HUES48 (cell line): ENCODE measurements at regions not wholly inside any gene's neighbourhood (a gene's known extent, or its start where the extent isn't known, plus 50 kb on each side); places are given as distances from the start of the nearest gene placed in this dataset.

Experiments used
- H3K27ac ChIP-seq: one replicate; pipeline ENCODE4 v1.7.0; 2013; ENCODE audit warnings: low read depth, low read length, inconsistent platforms
- H3K27me3 ChIP-seq: 2 replicates; pipeline ENCODE4 v1.6.1; 2013; ENCODE audit warnings: mild to moderate bottlenecking, low read length; ENCODE audit not compliant: control insufficient read depth, insufficient read depth
- H3K36me3 ChIP-seq: 2 replicates; pipeline ENCODE4 v1.6.1; 2013; ENCODE audit warnings: low read length; ENCODE audit not compliant: control insufficient read depth, insufficient read depth
- H3K4me1 ChIP-seq: 2 replicates; pipeline ENCODE4 v1.6.1; 2013; ENCODE audit warnings: mild to moderate bottlenecking, low read length; ENCODE audit not compliant: control insufficient read depth, insufficient read depth
- H3K4me3 ChIP-seq: 2 replicates; pipeline ENCODE4 v1.5.1; 2013; ENCODE audit warnings: mild to moderate bottlenecking, low read depth, low read length
- H3K9ac ChIP-seq: 2 replicates; pipeline ENCODE4 v1.6.1; 2013; ENCODE audit warnings: mild to moderate bottlenecking, low read depth, low read length, moderate library complexity
- H3K9me3 ChIP-seq: 2 replicates; pipeline ENCODE4 v1.6.1; 2013; ENCODE audit warnings: low read length; ENCODE audit not compliant: control insufficient read depth, insufficient read depth

- Histone ChIP-seq H3K9ac (no peak overlapping the region), H3K4me1 (peaks cover 6% of the 10 kb centered on the region; the same call in 1 of the 2 replicates), H3K4me3 (no peak overlapping the region), H3K27me3 (no peaks in the 10 kb centered on the region; the same call in 1 of the 2 replicates), H3K36me3 (no peaks in the 10 kb centered on the region), H3K27ac (no peak overlapping the region), H3K9me3 (no peaks in the 10 kb centered on the region)
Measured at GRCh38 chr12:127284021-127284420, 982.9 kb upstream of the TMEM132C start.

DNA sequence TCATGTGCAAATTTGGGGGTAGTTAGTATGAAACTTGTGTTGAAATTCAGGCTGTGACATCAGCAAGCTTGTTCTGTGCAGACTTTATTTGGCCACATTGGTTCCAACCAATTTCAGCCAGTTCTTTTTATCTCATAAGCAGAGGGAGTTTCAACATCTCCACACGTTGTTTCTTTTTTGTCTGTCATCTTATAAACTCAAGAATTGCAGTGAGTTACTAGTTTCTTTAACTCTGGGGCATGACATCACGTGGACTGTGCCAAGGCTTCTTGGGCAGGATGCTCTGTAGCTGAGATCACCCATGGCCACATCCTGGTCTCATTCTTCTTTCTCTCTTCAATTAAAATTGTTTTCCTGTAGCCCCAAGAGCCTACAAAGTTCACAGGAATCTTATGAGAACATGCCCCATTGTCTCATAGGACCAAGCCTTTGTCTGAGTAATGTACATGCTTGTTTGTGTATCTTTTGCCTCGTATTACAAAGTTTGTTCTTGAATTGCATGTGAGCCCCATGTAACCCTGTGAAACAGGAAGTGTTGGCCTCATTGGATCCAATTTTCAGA, 982.0 kb upstream of the TMEM132C start:
- Histone ChIP-seq H3K4me3 (no peak overlapping the region), H3K9ac (no peak overlapping the region), H3K36me3 (no peaks in the 10 kb centered on the region), H3K4me1 (peaks cover 6% of the 10 kb centered on the region; the same call in 1 of the 2 replicates), H3K27me3 (no peaks in the 10 kb centered on the region; the same call in 1 of the 2 replicates), H3K27ac (no peak overlapping the region), H3K9me3 (no peaks in the 10 kb centered on the region)

GRCh38 chr12:127286281-127286680, 980.7 kb upstream of the TMEM132C start:
- Histone ChIP-seq H3K9me3 (no peaks in the 10 kb centered on the region), H3K36me3 (no peaks in the 10 kb centered on the region), H3K27ac (no peak overlapping the region), H3K9ac (no peak overlapping the region), H3K4me1 (peaks cover 6% of the 10 kb centered on the region; the same call in 1 of the 2 replicates), H3K4me3 (no peak overlapping the region), H3K27me3 (no peaks in the 10 kb centered on the region)

DNA sequence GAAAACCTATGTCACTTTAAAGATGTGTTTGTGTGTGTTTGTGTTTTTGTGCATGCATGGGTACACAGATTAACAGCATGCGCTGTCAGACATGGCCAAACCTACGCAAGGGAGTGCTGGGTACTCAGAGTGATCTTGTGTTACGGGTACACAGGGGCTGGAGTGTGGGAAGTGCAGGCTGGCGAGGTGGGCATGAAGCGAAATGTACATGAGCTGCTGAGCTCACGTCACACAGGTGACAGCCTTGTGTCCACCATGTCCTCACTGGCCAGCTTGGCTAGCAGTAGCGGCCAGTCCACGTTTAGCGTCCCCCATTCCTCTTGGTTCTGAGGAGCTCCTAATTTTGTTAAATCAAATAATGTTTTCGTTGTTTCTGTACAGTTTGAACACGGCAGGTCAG, 979.7 kb upstream of the TMEM132C start:
- H3K27ac ChIP-seq = no peak overlapping the region
- no peaks in the 10 kb centered on the region for H3K36me3 ChIP-seq
- H3K27me3 ChIP-seq = no peaks in the 10 kb centered on the region
- H3K4me1 ChIP-seq = peaks cover 6% of the 10 kb centered on the region; the same call in 1 of the 2 replicates
- no peaks in the 10 kb centered on the region for H3K9me3 ChIP-seq
- no peak overlapping the region for H3K9ac ChIP-seq
- H3K4me3 ChIP-seq = no peak overlapping the region

- no peaks in the 10 kb centered on the region for H3K9me3 ChIP-seq
- no peak overlapping the region for H3K4me3 ChIP-seq
- no peaks in the 10 kb centered on the region for H3K36me3 ChIP-seq
- no peak overlapping the region for H3K27ac ChIP-seq
- H3K9ac ChIP-seq = no peak overlapping the region
- H3K4me1 ChIP-seq = no peaks in the 10 kb centered on the region
- H3K27me3 ChIP-seq = peaks cover 3% of the 10 kb centered on the region; the same call in 1 of the 2 replicates
Measured at GRCh38 chr12:127290251-127290650, 976.7 kb upstream of the TMEM132C start.

GRCh38 chr12:127292736-127293135, 974.2 kb upstream of the TMEM132C start:
- Histone ChIP-seq H3K9me3 (no peaks in the 10 kb centered on the region), H3K27ac (no peak overlapping the region), H3K4me3 (no peak overlapping the region), H3K27me3 (peaks cover 3% of the 10 kb centered on the region; the same call in 1 of the 2 replicates), H3K36me3 (no peaks in the 10 kb centered on the region), H3K4me1 (no peaks in the 10 kb centered on the region), H3K9ac (no peak overlapping the region)

GRCh38 chr12:127293507-127294310, 973.3 kb upstream of the TMEM132C start:
- peaks cover 3% of the 10 kb centered on the region; the same call in 1 of the 2 replicates for H3K27me3 ChIP-seq
- no peaks in the 10 kb centered on the region for H3K4me1 ChIP-seq
- no peak overlapping the region for H3K9ac ChIP-seq
- H3K4me3 ChIP-seq = no peak overlapping the region
- H3K36me3 ChIP-seq = no peaks in the 10 kb centered on the region
- no peak overlapping the region for H3K27ac ChIP-seq
- H3K9me3 ChIP-seq = no peaks in the 10 kb centered on the region

DNA sequence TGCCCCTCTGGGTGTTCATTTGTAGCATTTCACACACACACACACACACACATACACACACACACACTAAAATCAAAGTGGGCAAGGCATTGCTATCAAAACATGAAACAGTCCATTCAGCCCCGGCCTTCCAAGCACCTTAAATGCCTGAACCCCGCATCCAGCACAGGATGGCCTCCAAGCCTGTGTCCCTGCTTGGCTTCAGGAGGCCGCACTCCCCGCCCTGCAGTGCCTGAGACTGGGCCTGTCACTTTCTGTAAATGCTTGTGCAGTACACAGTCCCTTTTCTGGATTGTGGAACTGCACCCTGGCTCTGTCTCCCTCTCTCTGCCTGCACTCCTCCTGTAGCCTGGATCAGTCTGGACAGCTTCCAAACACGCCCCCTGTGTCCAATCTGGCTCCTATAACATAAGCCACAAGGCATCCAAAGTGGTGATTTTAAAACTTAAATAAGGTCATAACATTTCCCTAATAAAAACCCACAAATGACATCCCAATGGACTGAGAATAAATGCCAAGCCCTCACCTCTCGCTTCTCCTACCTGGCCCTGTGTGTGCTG, 972.2 kb upstream of the TMEM132C start:
- Histone ChIP-seq H3K4me3 (no peak overlapping the region), H3K4me1 (no peaks in the 10 kb centered on the region), H3K27ac (no peak overlapping the region), H3K9ac (no peak overlapping the region), H3K9me3 (no peaks in the 10 kb centered on the region), H3K27me3 (peaks cover 3% of the 10 kb centered on the region; the same call in 1 of the 2 replicates), H3K36me3 (no peaks in the 10 kb centered on the region)

- Histone ChIP-seq H3K9ac (no peak overlapping the region), H3K4me1 (no peaks in the 10 kb centered on the region), H3K27me3 (peaks cover 3% of the 10 kb centered on the region; the same call in 1 of the 2 replicates), H3K4me3 (no peak overlapping the region), H3K36me3 (no peaks in the 10 kb centered on the region), H3K27ac (no peak overlapping the region), H3K9me3 (no peaks in the 10 kb centered on the region)
Measured at GRCh38 chr12:127295630-127296029, 971.3 kb upstream of the TMEM132C start.

GRCh38 chr12:127296591-127296990, 970.4 kb upstream of the TMEM132C start:
- Histone ChIP-seq H3K4me3 (no peak overlapping the region), H3K27me3 (peaks cover 3% of the 10 kb centered on the region; the same call in 1 of the 2 replicates), H3K9ac (no peak overlapping the region), H3K27ac (no peak overlapping the region), H3K4me1 (no peaks in the 10 kb centered on the region), H3K9me3 (no peaks in the 10 kb centered on the region), H3K36me3 (no peaks in the 10 kb centered on the region)

- Histone ChIP-seq H3K9me3 (no peaks in the 10 kb centered on the region), H3K9ac (no peak overlapping the region), H3K27ac (no peak overlapping the region), H3K36me3 (no peaks in the 10 kb centered on the region), H3K27me3 (peaks cover 3% of the 10 kb centered on the region; the same call in 1 of the 2 replicates), H3K4me1 (no peaks in the 10 kb centered on the region), H3K4me3 (no peak overlapping the region)
Measured at GRCh38 chr12:127297327-127297726, 969.6 kb upstream of the TMEM132C start.
